HepG2 (cell line): ENCODE measurements at regions not wholly inside any gene's neighbourhood (a gene's known extent, or its start where the extent isn't known, plus 50 kb on each side); places are given as distances from the start of the nearest gene placed in this dataset.

Experiments used
- EZH2 ChIP-seq: conservative IDR thresholded peaks from 2 replicates; pipeline ENCODE4 v1.6.1; 2012; ENCODE audit warnings: mild to moderate bottlenecking, low read depth, low read length, moderate library complexity
- SMARCC2 ChIP-seq: fragments of 450-650 bp; IDR thresholded peaks from 2 replicates; pipeline ENCODE4 v1.6.1; 2017; ENCODE audit warnings: antibody characterized with exemption, mild to moderate bottlenecking
- TAF1 ChIP-seq: sonication (generic); formaldehyde crosslinking; IDR thresholded peaks from 2 replicates; pipeline ENCODE4 v1.4.0; 2020; ENCODE audit warnings: missing genetic modification reagents
- TF ChIP-seq, protein P1 (sequence below): sonication (generic); formaldehyde crosslinking; IDR thresholded peaks from 2 replicates; pipeline ENCODE4 v1.5.0; 2020; ENCODE audit warnings: mild to moderate bottlenecking, missing genetic modification reagents, moderate library complexity

- TF ChIP-seq TAF1 (no peak), EZH2 (no peak), SMARCC2 (no peak)
- TF ChIP-seq, protein P1, sequence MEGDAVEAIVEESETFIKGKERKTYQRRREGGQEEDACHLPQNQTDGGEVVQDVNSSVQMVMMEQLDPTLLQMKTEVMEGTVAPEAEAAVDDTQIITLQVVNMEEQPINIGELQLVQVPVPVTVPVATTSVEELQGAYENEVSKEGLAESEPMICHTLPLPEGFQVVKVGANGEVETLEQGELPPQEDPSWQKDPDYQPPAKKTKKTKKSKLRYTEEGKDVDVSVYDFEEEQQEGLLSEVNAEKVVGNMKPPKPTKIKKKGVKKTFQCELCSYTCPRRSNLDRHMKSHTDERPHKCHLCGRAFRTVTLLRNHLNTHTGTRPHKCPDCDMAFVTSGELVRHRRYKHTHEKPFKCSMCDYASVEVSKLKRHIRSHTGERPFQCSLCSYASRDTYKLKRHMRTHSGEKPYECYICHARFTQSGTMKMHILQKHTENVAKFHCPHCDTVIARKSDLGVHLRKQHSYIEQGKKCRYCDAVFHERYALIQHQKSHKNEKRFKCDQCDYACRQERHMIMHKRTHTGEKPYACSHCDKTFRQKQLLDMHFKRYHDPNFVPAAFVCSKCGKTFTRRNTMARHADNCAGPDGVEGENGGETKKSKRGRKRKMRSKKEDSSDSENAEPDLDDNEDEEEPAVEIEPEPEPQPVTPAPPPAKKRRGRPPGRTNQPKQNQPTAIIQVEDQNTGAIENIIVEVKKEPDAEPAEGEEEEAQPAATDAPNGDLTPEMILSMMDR (CRISPR knock-in tag) = no peak
These were observed 286.7 kb upstream of the IL12B start for GRCh38 chr5:159616952-159617351.
